Loucy (cell line): ENCODE measurements at regions not wholly inside any gene's neighbourhood (a gene's known extent, or its start where the extent isn't known, plus 50 kb on each side); places are given as distances from the start of the nearest gene placed in this dataset.

Experiments
- H2AFZ ChIP-seq: fragments of 200-600 bp; sonication (generic); 2 replicates; pipeline ENCODE4 v1.6.0; 2016; ENCODE audit warnings: antibody characterized with exemption, mild to moderate bottlenecking, low read length, moderate library complexity
- H3F3A ChIP-seq: fragments of 200-600 bp; 2 replicates; pipeline ENCODE4 v1.6.0; 2016; ENCODE audit warnings: antibody characterized with exemption, low read depth, mild to moderate bottlenecking
- H3K27me3 ChIP-seq: fragments of 200-600 bp; sonication (generic); 2 replicates; pipeline ENCODE4 v1.6.1; 2014; ENCODE audit warnings: low read length, mild to moderate bottlenecking; ENCODE audit not compliant: insufficient read depth, poor library complexity, severe bottlenecking
- H3K36me3 ChIP-seq: fragments of 200-600 bp; sonication (generic); 2 replicates; pipeline ENCODE4 v1.6.1; 2016; ENCODE audit warnings: low read length; ENCODE audit not compliant: insufficient read depth
- H3K4me1 ChIP-seq: fragments of 200-600 bp; sonication (generic); 2 replicates; pipeline ENCODE4 v1.5.1; 2014; ENCODE audit warnings: low read length, mild to moderate bottlenecking; ENCODE audit not compliant: insufficient read depth, poor library complexity, severe bottlenecking
- H3K4me2 ChIP-seq: fragments of 200-600 bp; sonication (generic); 2 replicates; pipeline ENCODE4 v1.6.0; 2014; ENCODE audit warnings: antibody characterized with exemption, low read length, low read depth, mild to moderate bottlenecking; ENCODE audit not compliant: poor library complexity, severe bottlenecking
- H3K4me3 ChIP-seq: fragments of 200-600 bp; sonication (generic); 2 replicates; pipeline ENCODE4 v1.5.1; 2014; ENCODE audit warnings: low read length, mild to moderate bottlenecking, mixed read lengths; ENCODE audit not compliant: poor library complexity, severe bottlenecking
- H3K79me2 ChIP-seq: fragments of 200-600 bp; sonication (generic); 2 replicates; pipeline ENCODE4 v1.6.1; 2014; ENCODE audit warnings: low read length; ENCODE audit not compliant: insufficient read depth
- H3K9ac ChIP-seq: fragments of 200-600 bp; sonication (generic); 2 replicates; pipeline ENCODE4 v1.6.0; 2014; ENCODE audit warnings: mild to moderate bottlenecking, low read depth, low read length, moderate library complexity; ENCODE audit not compliant: poor library complexity, severe bottlenecking
- H3K9me2 ChIP-seq: fragments of 200-600 bp; sonication (generic); replicated peaks from 2 replicates; pipeline ENCODE4 v1.6.1; 2016; ENCODE audit warnings: low read depth, low read length, mixed read lengths
- H3K9me3 ChIP-seq: fragments of 200-600 bp; sonication (generic); 2 replicates; pipeline ENCODE4 v1.6.1; 2014; ENCODE audit warnings: mild to moderate bottlenecking, antibody characterized with exemption, low read length, low read depth; ENCODE audit not compliant: insufficient read depth
- H4K20me1 ChIP-seq: fragments of 200-600 bp; sonication (generic); 2 replicates; pipeline ENCODE4 v1.6.0; 2014; ENCODE audit warnings: antibody characterized with exemption, low read length, mild to moderate bottlenecking; ENCODE audit not compliant: insufficient read depth, poor library complexity, severe bottlenecking
- CTCF ChIP-seq: fragments of 200-600 bp; sonication (generic); conservative IDR thresholded peaks from 2 replicates; pipeline ENCODE4 v1.5.1; 2014; ENCODE audit warnings: mild to moderate bottlenecking, antibody characterized with exemption, low read length
- EZH2phosphoT487 ChIP-seq: fragments of 200-600 bp; IDR thresholded peaks from 2 replicates; pipeline ENCODE4 v1.6.1; 2018; ENCODE audit warnings: antibody characterized with exemption, mild to moderate bottlenecking, moderate library complexity, borderline replicate concordance

GRCh38 chr7:24123076-24123475, 160.9 kb upstream of the NPY start:
- Histone ChIP-seq H3F3A (no peaks in the 10 kb centered on the region), H3K4me1 (no peaks in the 10 kb centered on the region), H3K4me2 (no peak overlapping the region), H3K79me2 (no peaks in the 10 kb centered on the region), H3K27me3 (no peaks in the 10 kb centered on the region), H4K20me1 (no peaks in the 10 kb centered on the region), H3K4me3 (no peak overlapping the region), H3K9me3 (no peaks in the 10 kb centered on the region), H2AFZ (no peak overlapping the region), H3K9me2 (no peaks in the 10 kb centered on the region), H3K9ac (no peak overlapping the region), H3K36me3 (no peaks in the 10 kb centered on the region)
- TF ChIP-seq EZH2phosphoT487 (no peak), CTCF (no peak)

- no peaks in the 10 kb centered on the region for H4K20me1 ChIP-seq
- H3K27me3 ChIP-seq, result no peaks in the 10 kb centered on the region
- no peaks in the 10 kb centered on the region for H3K36me3 ChIP-seq
- no peaks in the 10 kb centered on the region for H3K9me3 ChIP-seq
- no peak overlapping the region for H3K9ac ChIP-seq
- H3K4me1 ChIP-seq, result no peaks in the 10 kb centered on the region
- no peak overlapping the region for H3K4me3 ChIP-seq
- H3F3A ChIP-seq, result no peaks in the 10 kb centered on the region
- H3K79me2 ChIP-seq, result no peaks in the 10 kb centered on the region
- no peak for TF ChIP-seq EZH2phosphoT487
- H2AFZ ChIP-seq, result no peak overlapping the region
- no peaks in the 10 kb centered on the region for H3K9me2 ChIP-seq
- H3K4me2 ChIP-seq, result no peak overlapping the region
Measured at GRCh38 chr7:24125765-24126164, 158.2 kb upstream of the NPY start.

GRCh38 chr7:24127930-24128329, 156.1 kb upstream of the NPY start:
- H3K4me3 ChIP-seq, result no peak overlapping the region

More at GRCh38 chr7:24127930-24128329, 156.1 kb upstream of the NPY start:
- Histone ChIP-seq H2AFZ (no peak overlapping the region), H3K27me3 (no peaks in the 10 kb centered on the region), H3K36me3 (no peaks in the 10 kb centered on the region), H3K4me1 (peaks cover 7% of the 10 kb centered on the region), H3K9me3 (no peaks in the 10 kb centered on the region), H4K20me1 (no peaks in the 10 kb centered on the region), H3K79me2 (no peaks in the 10 kb centered on the region), H3K9ac (no peak overlapping the region), H3K9me2 (no peaks in the 10 kb centered on the region), H3F3A (no peaks in the 10 kb centered on the region), H3K4me2 (no peak overlapping the region)
- no peak for TF ChIP-seq CTCF
- no peak for TF ChIP-seq EZH2phosphoT487
